Neutrophil (primary cell): ENCODE measurements at regions not wholly inside any gene's neighbourhood (a gene's known extent, or its start where the extent isn't known, plus 50 kb on each side); places are given as distances from the start of the nearest gene placed in this dataset.

Experiments used
- H3K27ac ChIP-seq: fragments of 200-600 bp; sonication (generic); 2 replicates; pipeline ENCODE4 v1.5.1; 2016; ENCODE audit warnings: mild to moderate bottlenecking, moderate library complexity
- H3K27me3 ChIP-seq: fragments of 200-600 bp; sonication (generic); 2 replicates; pipeline ENCODE4 v1.6.0; 2016; ENCODE audit warnings: mild to moderate bottlenecking
- H3K36me3 ChIP-seq: fragments of 200-600 bp; sonication (generic); 2 replicates; pipeline ENCODE4 v1.5.1; 2017
- H3K4me1 ChIP-seq, 2 experiments: fragments of 200-600 bp in 1 of 2; sonication (generic) in 1 of 2; 1 replicate in 1 of 2; 2 replicates in 1 of 2; pipeline versions ENCODE4 v1.5.1 to v1.6.1; 2013 to 2016; ENCODE audit warnings: low read depth in 1 of 2, low read length in 1 of 2, mild to moderate bottlenecking in 1 of 2, moderate library complexity in 1 of 2; ENCODE audit not compliant: control insufficient read depth in 1 of 2, insufficient read depth in 1 of 2
- H3K4me3 ChIP-seq, 2 experiments: fragments of 200-600 bp in 1 of 2; sonication (generic) in 1 of 2; 1 replicate in 1 of 2; 2 replicates in 1 of 2; pipeline ENCODE4 v1.5.1; 2013 to 2016; ENCODE audit warnings: low read depth in 1 of 2, low read length in 1 of 2, mild to moderate bottlenecking in 1 of 2, moderate library complexity in 1 of 2
- H3K9me3 ChIP-seq: fragments of 200-600 bp; sonication (generic); 2 replicates; pipeline ENCODE4 v1.5.1; 2016
- TF ChIP-seq, protein P1 (sequence below): fragments of 200-600 bp; sonication (generic); IDR thresholded peaks from 2 replicates; pipeline ENCODE4 v1.5.1; 2016; ENCODE audit warnings: antibody characterized with exemption

DNA sequence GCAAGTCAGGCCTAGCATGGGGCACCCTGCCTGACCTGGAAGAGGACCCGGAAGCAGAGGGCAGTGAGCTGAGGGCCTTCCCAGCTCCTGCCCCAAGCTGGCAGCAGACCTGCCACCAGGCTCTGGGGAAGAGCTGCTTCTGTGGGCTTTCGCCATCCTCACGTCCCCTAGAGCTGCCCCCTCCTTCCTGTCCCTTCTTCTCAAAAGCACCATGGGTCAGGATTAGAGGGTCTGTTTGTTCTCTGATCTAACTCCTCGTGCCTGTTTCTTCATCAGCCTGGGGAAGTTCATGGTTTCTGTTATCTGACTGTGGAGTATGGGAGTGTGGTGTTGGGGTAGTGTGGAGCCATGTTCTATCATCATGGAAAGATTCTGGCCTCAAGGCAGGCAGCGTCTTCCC lies 58.4 kb upstream of the POLG start:
- Histone ChIP-seq H3K4me3 (no peak overlapping the region), H3K9me3 (no peaks in the 10 kb centered on the region), H3K27ac (no peak overlapping the region), H3K4me1 (peaks cover 3 to 12% of the 10 kb centered on the region in 2 experiments), H3K36me3 (no peaks in the 10 kb centered on the region), H3K27me3 (peaks cover 15% of the 10 kb centered on the region)
- TF ChIP-seq, protein P1, sequence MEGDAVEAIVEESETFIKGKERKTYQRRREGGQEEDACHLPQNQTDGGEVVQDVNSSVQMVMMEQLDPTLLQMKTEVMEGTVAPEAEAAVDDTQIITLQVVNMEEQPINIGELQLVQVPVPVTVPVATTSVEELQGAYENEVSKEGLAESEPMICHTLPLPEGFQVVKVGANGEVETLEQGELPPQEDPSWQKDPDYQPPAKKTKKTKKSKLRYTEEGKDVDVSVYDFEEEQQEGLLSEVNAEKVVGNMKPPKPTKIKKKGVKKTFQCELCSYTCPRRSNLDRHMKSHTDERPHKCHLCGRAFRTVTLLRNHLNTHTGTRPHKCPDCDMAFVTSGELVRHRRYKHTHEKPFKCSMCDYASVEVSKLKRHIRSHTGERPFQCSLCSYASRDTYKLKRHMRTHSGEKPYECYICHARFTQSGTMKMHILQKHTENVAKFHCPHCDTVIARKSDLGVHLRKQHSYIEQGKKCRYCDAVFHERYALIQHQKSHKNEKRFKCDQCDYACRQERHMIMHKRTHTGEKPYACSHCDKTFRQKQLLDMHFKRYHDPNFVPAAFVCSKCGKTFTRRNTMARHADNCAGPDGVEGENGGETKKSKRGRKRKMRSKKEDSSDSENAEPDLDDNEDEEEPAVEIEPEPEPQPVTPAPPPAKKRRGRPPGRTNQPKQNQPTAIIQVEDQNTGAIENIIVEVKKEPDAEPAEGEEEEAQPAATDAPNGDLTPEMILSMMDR, result no peak

DNA sequence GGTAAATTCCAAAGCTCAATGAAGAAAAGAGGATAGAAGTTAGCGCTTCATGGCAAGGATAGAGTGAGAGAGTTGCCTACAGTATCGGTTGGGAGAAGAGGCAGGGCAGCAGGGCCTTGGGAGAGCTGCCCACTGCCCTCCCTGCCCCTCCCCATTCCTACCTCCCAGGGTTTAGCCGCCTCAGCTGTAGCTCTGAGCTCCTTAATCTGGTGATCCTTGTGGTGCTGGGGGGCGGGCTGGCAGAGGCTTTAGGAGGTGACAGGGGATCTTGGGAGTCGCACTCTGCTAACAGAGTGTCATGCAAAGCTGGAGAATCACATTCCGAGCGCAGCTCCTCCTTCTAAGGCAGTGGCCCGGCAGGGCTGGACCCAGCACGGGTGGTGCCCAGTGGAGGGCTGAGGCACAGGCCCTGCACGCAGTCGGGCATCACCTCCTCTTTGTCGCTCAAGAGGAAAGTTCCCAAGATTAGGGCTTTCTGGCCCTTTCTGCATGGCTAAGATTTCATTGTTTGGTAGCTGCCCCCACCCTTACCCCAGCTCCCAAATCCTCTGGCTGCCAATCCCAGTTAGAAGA lies 57.1 kb upstream of the POLG start:
- Histone ChIP-seq H3K27ac (no peak overlapping the region), H3K4me1 (peaks cover 3 to 12% of the 10 kb centered on the region in 2 experiments), H3K4me3 (no peak overlapping the region), H3K27me3 (peaks cover 2% of the 10 kb centered on the region), H3K9me3 (no peaks in the 10 kb centered on the region), H3K36me3 (no peaks in the 10 kb centered on the region)
- TF ChIP-seq, protein P1, result no peak

DNA sequence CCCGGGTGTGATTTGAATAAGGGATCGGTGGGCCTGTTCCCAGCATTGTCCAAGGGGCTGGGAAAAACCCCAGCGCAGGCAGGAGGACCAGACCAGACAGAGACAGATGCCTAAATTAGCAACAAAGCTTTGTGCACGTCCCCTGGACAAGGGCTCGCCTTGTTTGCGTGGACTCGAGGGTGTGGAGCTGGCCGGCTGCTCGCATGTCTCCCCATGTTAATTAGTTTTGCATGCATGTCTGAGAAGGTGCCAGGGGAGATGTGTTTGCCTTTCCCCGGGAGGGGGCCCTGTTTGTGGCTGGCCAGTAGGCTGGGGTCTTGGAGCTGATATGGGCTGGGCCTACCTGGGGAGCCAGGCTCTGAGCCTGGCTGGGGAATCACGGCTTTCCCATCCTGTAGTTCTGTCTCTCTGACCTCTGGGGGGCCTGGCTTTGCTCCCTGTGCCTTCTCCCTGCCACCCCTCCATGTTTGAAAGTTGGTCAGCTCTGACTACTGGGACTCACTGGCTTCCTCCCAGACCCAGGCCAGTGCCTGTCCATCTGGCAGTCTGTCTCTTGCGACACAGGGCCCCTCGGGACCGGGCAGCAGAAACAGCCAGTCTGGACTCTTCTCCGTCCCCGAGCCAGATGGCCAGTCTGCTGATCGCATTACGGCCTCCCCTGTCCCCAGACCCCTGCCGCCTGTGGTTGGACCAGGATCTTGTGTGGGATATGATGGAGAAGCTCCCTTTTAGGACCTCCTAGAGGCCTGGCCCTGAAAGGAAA lies 55.4 kb upstream of the POLG start:
- no peaks in the 10 kb centered on the region for H3K9me3 ChIP-seq
- no peak overlapping the region for H3K4me3 ChIP-seq
- H3K27me3 ChIP-seq, result no peaks in the 10 kb centered on the region
- TF ChIP-seq, protein P1, result no peak
- no peaks in the 10 kb centered on the region for H3K36me3 ChIP-seq
- no peak overlapping the region for H3K27ac ChIP-seq
- H3K4me1 ChIP-seq, result peaks cover 0 to 7% of the 10 kb centered on the region in 2 experiments

DNA sequence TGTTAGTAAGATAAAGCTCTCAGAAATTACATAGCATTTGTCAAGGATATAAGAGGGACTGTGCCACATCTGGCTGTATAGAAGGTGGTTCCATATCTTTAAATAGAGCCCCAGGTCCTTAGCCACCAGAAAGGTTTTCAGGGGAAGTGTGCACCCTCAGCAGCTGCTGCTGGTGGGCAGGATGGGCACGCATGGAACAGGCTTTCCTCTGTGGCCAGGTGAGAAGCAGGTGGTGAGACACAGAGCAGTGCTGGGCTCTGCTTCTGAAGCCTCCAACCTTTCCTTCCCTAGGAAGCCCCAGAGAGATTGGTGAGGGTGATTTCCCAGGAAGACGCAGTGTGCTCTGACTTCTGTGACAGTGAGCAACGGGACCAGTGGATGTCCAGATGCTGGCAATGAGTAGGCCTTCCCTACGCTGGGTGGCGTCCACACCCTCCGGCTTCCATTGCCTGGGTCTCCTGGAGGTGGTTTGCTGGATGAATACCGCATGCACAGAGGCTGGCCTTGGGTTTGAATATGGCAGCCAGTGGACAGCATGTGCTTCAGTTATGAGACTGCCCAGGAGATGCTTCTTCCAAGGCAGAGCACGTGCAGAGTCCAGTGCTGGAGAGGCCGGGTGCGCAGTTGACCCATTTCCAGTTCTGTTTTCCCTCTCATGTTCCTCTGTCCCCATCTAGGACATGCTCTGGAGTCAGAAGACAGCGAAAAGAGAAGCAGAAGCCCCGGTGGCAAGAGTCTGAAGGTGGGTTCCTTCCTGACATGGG lies 52.7 kb upstream of the POLG start:
- H3K4me3 ChIP-seq, result no peak overlapping the region
- no peaks in the 10 kb centered on the region for H3K9me3 ChIP-seq
- TF ChIP-seq, protein P1, result no peak
- H3K36me3 ChIP-seq, result no peaks in the 10 kb centered on the region
- peaks cover 0 to 7% of the 10 kb centered on the region in 2 experiments for H3K4me1 ChIP-seq
- no peak overlapping the region for H3K27ac ChIP-seq
- H3K27me3 ChIP-seq, result peaks cover 14% of the 10 kb centered on the region

DNA sequence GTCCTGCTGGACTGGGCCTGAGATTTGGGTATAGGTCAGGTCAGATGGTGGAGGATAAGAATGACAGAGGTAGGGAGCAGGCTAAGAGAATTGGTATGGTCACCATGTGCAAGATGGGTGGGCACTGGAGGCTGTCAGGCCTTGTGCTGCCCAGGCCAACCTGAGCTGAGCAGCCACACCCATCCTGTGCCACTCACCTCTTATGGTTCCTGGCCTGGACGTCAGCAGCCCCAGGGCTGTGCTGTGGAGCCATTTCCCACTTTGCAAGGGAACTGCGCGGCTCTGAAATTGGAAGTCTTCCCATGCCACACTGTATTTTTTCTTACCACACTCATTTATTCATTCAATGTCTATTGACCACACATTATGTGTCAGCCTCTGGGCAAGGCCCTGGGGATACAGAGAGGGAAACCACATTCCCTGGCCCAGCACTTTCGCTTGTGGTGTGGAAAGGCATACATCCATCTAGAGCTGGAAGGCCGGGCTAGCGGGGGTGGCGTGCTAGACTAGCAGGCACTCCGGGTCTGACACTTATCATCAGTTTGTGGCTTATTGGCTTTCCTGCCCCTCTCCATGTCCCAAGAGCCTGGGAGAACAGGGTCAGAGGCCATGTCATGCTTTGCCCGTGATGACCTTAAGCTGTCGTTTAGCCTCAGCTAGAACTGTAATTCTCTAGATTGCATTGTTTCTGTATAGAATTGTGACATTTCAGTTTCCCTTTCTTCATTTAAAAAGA lies 51.1 kb upstream of the POLG start:
- no peak overlapping the region for H3K4me3 ChIP-seq
- H3K27me3 ChIP-seq, result peaks cover 29% of the 10 kb centered on the region
- no peaks in the 10 kb centered on the region for H3K36me3 ChIP-seq
- no peak overlapping the region for H3K27ac ChIP-seq
- TF ChIP-seq, protein P1, result no peak
- peaks cover 0 to 7% of the 10 kb centered on the region in 2 experiments for H3K4me1 ChIP-seq
- no peaks in the 10 kb centered on the region for H3K9me3 ChIP-seq
